Caco-2 (cell line): ENCODE measurements at regions not wholly inside any gene's neighbourhood (a gene's known extent, or its start where the extent isn't known, plus 50 kb on each side); places are given as distances from the start of the nearest gene placed in this dataset.
"Not testable (repeated sequence)": the region's sequence is repeated elsewhere in the genome, so short reads cannot be mapped to it uniquely, and the experiment has no call there.

Experiments
- BruUV-seq: library from RNA; stranded (reverse); fragments of 400-500 nt; replicated peaks from 2 replicates; lab custom pipeline; 2021; lab: Mats Ljungman, UMichigan
- CTCF ChIA-PET: fragments of 300-600 bp; sonication (Branson Sonifier 250); formaldehyde crosslinking; loops from one replicate; lab custom pipeline; 2022; ENCODE audit warnings: antibody characterized with exemption; lab: Charles Lee
- POLR2A ChIA-PET: fragments of 300-600 bp; sonication (Branson Sonifier 250); formaldehyde crosslinking; loops from one replicate; lab custom pipeline; 2022; ENCODE audit warnings: antibody characterized with exemption; lab: Charles Lee
- DNase-seq, 2 experiments: peaks; one replicate each; pipeline versions ENCODE4 v3.0.0 to v3.0.0-alpha.2; 2020 to 2022
- H3K27me3 ChIP-seq: replicated peaks from 2 replicates; pipeline ENCODE4 v1.6.0; 2011; ENCODE audit warnings: low read length; ENCODE audit not compliant: control insufficient read depth, insufficient read depth
- H3K36me3 ChIP-seq: 2 replicates; pipeline ENCODE4 v1.5.1; 2011; ENCODE audit warnings: low read length; ENCODE audit not compliant: control insufficient read depth, insufficient read depth
- H3K4me1 ChIP-seq: fragments of 250-450 bp; sonication (Bioruptor Pico); 2 replicates; pipeline ENCODE4 v1.5.1; 2020; ENCODE audit warnings: mild to moderate bottlenecking
- H3K4me3 ChIP-seq: 2 replicates; pipeline ENCODE4 v1.5.1; 2011; ENCODE audit warnings: low read depth, mild to moderate bottlenecking, control low read depth, low read length
- H3K9me3 ChIP-seq: fragments of 250-450 bp; sonication (Bioruptor Pico); 2 replicates; pipeline ENCODE4 v1.5.1; 2020; ENCODE audit warnings: mild to moderate bottlenecking, moderate library complexity
- H3K27ac Mint-ChIP-seq: one replicate; pipeline ENCODE4 v1.8.0; 2022; ENCODE audit warnings: mixed read lengths; ENCODE audit not compliant: unreplicated experiment
- H3K27me3 Mint-ChIP-seq: one replicate; pipeline ENCODE4 v1.8.0; 2022; ENCODE audit warnings: mixed read lengths; ENCODE audit not compliant: insufficient read depth, unreplicated experiment
- H3K36me3 Mint-ChIP-seq: one replicate; pipeline ENCODE4 v1.8.0; 2022; ENCODE audit warnings: mild to moderate bottlenecking, mixed read lengths; ENCODE audit not compliant: insufficient read depth, unreplicated experiment
- H3K4me1 Mint-ChIP-seq: one replicate; pipeline ENCODE4 v1.8.0; 2022; ENCODE audit warnings: low read depth, mixed read lengths; ENCODE audit not compliant: unreplicated experiment
- H3K4me3 Mint-ChIP-seq: one replicate; pipeline ENCODE4 v1.8.0; 2022; ENCODE audit warnings: mild to moderate bottlenecking, moderate library complexity, mixed read lengths; ENCODE audit not compliant: unreplicated experiment
- H3K9me3 Mint-ChIP-seq: one replicate; pipeline ENCODE4 v1.8.0; 2022; ENCODE audit warnings: mixed read lengths; ENCODE audit not compliant: unreplicated experiment
- CTCF ChIP-seq, 2 experiments: fragments of 200-600 bp in 1 of 2; IDR thresholded peaks; 1 replicate in 1 of 2; 2 replicates in 1 of 2; pipeline versions ENCODE4 v1.5.1 to v1.8.0; 2011 to 2022; ENCODE audit warnings: antibody characterized with exemption in 1 of 2, control low read depth in 1 of 2, inconsistent platforms in 1 of 2, low read depth in 1 of 2, low read length in 1 of 2, mild to moderate bottlenecking in 1 of 2, moderate library complexity in 1 of 2; ENCODE audit not compliant: insufficient read depth in 1 of 2, severe bottlenecking in 1 of 2, unreplicated experiment in 1 of 2
- intact Hi-C: fragments of 100-400 bp; cut with micrococcal nuclease; formaldehyde crosslinking; loops from one replicate; pipeline ENCODE4 v1.10.0; 2022; ENCODE audit not compliant: unreplicated experiment

DNA sequence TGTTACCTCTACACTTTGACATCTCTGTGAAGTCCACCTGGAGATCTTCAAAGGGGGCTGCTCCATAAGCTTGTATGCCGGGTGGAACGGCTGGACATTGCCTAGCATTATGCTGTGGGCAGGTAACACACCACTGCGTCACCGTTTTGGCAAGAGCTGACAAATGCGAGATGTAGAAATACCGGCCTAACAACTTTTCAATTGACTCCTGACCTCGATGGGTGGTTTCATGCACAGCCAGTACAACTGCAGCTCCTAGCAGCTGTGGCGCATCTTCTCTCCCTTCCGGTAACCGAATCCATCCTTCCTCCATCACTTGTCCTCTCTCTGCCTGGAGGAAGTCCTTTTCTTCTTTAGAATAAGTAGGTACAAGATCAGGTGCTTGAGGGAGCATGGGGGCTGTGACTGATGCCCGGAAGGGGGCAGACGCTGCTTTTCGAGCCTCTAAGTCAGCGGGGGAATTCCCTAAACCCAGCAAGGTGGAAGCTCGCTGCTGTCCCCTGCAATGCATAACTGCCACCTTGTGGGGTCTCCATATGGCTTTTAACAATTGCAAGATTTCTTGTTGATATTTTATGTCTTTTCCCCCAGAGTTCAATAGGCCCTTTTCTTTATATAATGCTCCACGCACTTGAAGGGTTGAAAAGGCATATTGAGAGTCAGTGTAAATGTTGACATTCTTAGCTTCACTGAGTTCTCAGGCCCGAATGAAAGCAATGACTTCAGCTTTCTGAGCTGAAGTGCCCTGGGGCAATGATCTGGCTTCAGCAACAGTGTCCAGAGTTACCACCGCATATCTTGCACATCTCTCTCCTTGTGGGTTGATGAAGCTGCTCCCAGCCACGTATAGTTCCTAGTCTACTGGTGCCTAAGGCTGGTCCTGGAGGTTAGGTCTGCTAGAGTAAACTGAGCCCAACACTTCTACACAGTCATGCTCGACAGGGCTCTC, 98.3 kb upstream of the ZNF195 start:
- H3K4me1 Mint-ChIP-seq, BruUV-seq, H3K27me3 ChIP-seq, H3K36me3 Mint-ChIP-seq, POLR2A ChIA-PET, H3K9me3 Mint-ChIP-seq, H3K27me3 Mint-ChIP-seq, H3K36me3 ChIP-seq, H3K4me1 ChIP-seq, H3K9me3 ChIP-seq: not testable (repeated sequence)
- CTCF ChIA-PET, result interaction anchor here (0.8 to 1.5 kb wide), 8 partner anchors 54 to 331 kb away, joined by 3 to 6 read pairs (median 4); partner anchors contain the start of gene PGAP2
- TF ChIP-seq CTCF (IDR thresholded peaks at IDR 0.05; ENCODE audit: insufficient read depth in 1 of 2, low read depth in 1 of 2, low read length in 1 of 2, severe bottlenecking in 1 of 2, unreplicated experiment in 1 of 2), result peak in 1 of 2 experiments; percentile 28
- Mint-ChIP-seq H3K27ac (peak overlapping the region; percentile 86), H3K4me3 (peak overlapping the region; percentile 76)
- H3K4me3 ChIP-seq, result peak overlapping the region; percentile 18
- peak; percentile 79 to 80 for DNase-seq
- intact Hi-C loops, result loop anchor here (2.0 to 5.0 kb wide), 3 partner anchors 85 to 132 kb away; no protein-coding TSS in a partner anchor

- BruUV-seq, result TSS peak; percentile 89
Observed at GRCh38 chr11:3476084-3476936, 97.4 kb upstream of the ZNF195 start.

More at GRCh38 chr11:3476084-3476936, 97.4 kb upstream of the ZNF195 start:
- Mint-ChIP-seq H3K27ac (peak overlapping the region; percentile 86), H3K4me3 (peak overlapping the region; percentile 76)
- H3K4me3 ChIP-seq, result peak overlapping the region; percentile 18
- H3K27me3 ChIP-seq, H3K9me3 ChIP-seq, H3K36me3 Mint-ChIP-seq, H3K36me3 ChIP-seq, H3K4me1 ChIP-seq, POLR2A ChIA-PET, H3K27me3 Mint-ChIP-seq, H3K9me3 Mint-ChIP-seq, H3K4me1 Mint-ChIP-seq: not testable (repeated sequence)
- TF ChIP-seq CTCF (IDR thresholded peaks at IDR 0.05; ENCODE audit: insufficient read depth in 1 of 2, low read depth in 1 of 2, low read length in 1 of 2, severe bottlenecking in 1 of 2, unreplicated experiment in 1 of 2), result peak; percentile 39
- DNase-seq, result peak in 1 of 2 experiments; percentile 19
- CTCF ChIA-PET, result interaction anchor here (0.6 to 1.5 kb wide), 7 partner anchors 53 to 461 kb away, joined by 3 to 6 read pairs (median 4); no protein-coding TSS in a partner anchor
- intact Hi-C loops, result loop anchor here (2.0 to 5.0 kb wide), 3 partner anchors 86 to 132 kb away; no protein-coding TSS in a partner anchor
